GM10266 (cell line): ENCODE measurements at regions not wholly inside any gene's neighbourhood (a gene's known extent, or its start where the extent isn't known, plus 50 kb on each side); places are given as distances from the start of the nearest gene placed in this dataset.

ENCODE experiments used
- DNase-seq: peaks from one replicate; pipeline ENCODE4 v3.0.0; 2012; ENCODE audit errors: extremely low spot score
- CTCF ChIP-seq: IDR thresholded peaks from 2 replicates; pipeline ENCODE4 v1.5.1; 2012; ENCODE audit warnings: mild to moderate bottlenecking, low read depth; ENCODE audit not compliant: control insufficient read depth, insufficient read depth; ENCODE audit errors: missing control alignments

DNA sequence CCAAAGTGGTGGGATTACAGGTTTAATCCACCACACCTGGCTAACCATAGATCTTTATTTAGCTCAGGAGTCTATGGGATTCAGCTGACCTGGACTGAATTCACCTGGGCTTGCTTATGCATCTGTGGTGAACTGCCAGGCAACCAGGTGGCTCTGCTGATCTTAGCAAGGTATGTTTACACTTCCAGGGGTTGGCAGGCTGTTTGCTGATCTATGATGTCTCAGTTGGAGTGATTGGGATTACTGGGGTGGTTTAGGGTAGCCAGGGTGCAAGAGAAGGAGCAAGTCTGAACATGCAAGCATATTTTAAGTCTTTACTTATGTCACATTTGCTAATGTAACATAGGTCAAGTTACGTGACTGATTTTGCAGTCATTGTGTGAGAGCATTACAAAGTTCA is 63.6 kb upstream of the JAK2 start:
- TF ChIP-seq CTCF, result no peak

GRCh38 chr9:4922101-4922500 is 63.0 kb upstream of the JAK2 start:
- no peak for DNase-seq

More for the DNA sequence above, 63.6 kb upstream of the JAK2 start:
- DNase-seq, result no peak

DNA sequence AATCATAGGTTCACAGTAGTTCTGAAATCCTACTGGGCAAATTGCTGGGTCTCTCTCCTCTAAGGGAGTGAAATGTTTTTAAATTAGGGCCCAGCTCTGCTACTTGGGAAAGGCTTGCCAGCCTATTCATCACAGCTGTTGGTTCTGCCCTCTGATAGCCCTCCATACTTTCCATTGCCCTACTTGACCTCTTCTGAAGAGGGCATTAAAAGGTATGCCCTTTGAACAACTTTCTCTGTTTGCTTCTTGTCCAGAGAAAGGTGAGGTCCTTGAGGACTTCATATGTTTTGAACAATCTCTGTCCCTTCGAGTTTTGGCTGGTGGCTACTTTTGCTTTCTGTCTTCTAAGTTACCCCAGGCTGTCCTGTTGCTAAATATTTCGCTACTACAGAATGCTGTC is 62.3 kb upstream of the JAK2 start:
- TF ChIP-seq CTCF, result no peak
- no peak for DNase-seq

More at GRCh38 chr9:4922101-4922500, 63.0 kb upstream of the JAK2 start:
- TF ChIP-seq CTCF, result no peak

- no peak for TF ChIP-seq CTCF
- DNase-seq, result no peak
These were observed 61.9 kb upstream of the JAK2 start for GRCh38 chr9:4923141-4923540.

DNA sequence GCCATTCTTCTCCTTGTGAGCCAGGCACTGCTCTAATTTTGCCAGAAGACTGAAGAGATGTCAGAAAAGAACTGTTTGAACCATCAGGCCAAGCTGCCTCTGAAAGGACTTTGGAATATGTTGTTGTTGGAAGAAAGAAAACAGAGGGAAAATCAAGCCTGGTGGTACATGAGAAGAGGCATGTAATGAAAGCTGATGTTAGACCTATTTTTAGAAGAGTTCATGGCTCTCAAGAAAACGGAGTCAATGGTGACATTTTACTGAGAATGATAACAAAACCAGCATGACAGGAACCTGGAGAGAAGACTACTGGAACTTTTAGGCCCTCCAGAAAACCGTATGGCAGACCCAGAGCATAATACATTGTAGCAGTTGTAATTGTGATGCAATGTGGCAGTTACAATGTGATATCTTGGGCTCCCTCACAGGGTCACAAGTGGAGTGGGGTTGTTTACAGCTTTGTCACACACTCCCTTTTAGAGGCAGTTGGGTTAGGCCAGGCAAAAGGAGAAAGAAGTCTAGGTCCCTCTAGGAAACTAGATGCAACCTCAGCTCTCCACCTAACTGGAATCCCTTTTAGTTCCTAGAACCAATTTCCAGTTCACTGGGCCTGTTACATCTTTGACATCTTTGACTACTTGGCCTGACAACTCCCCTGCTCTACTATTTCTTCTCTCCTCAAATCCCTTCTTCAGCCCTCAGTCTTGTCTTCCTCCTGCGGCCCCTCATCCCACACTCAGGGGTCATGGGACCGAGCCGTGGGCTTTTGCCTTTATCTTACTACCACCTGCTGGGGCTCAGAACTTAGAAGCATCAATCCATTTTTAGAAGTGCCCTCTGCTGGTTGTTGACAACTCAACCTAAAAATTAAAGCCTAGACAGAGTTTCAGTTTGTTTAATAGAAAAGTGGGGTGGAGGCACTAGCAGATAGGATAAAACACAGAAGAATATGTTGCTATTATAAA is 61.2 kb upstream of the JAK2 start:
- peak; percentile 54 for TF ChIP-seq CTCF
- DNase-seq, result peak; percentile 56

- no peak for DNase-seq
- TF ChIP-seq CTCF, result no peak
These were observed 58.8 kb upstream of the JAK2 start for GRCh38 chr9:4926239-4926638.

DNA sequence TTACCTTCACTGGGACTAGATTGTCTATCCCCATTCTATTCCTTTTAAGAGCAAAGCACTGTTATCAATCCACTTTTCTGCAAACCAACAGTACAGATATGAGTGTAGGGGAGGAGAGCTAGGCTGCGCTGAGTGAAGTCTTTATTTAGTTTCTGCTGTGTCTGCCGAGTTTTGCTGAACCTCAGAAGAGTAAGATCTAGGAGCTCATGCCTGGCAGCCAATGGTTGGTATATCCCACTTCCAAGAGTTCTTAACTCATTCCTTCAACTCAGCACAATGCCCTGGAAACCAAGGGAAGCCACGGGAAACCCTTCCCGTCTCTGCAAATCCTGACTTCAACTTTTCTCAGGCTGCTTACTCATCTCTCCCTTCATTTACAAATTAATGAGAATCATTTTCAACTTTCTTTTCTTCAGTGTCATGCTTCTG is 58.0 kb upstream of the JAK2 start:
- peak; percentile 22 for DNase-seq
- TF ChIP-seq CTCF, result no peak
